ENCODE measurements at regions not wholly inside any gene's neighbourhood (a gene's known extent, or its start where the extent isn't known, plus 50 kb on each side); places are given as distances from the start of the nearest gene placed in this dataset.
A peak's percentile ranks its signal among the peaks of the same experiment; 100 is the strongest.

- no peak overlapping the region for H3K4me3 ChIP-seq
- no peak for TF ChIP-seq CTCF (IDR thresholded peaks at IDR 0.05)
- TF ChIP-seq POLR2A (IDR thresholded peaks at IDR 0.05), result no peak
- ATAC-seq (no peak), DNase-seq (no peak)
- intact Hi-C loops (cut with DNase I), result no loop called here
- peaks cover 0 to 5% (median 0%) of the 10 kb centered on the region in 12 donors for H3K4me1 ChIP-seq
- WGBS, 4 donors, result 69 to 81% (median 73%) methylated on average over 4 of the region's 4 CpGs
- no peak overlapping the region for H3K27ac ChIP-seq
- peaks cover 0 to 8% (median 0%) of the 10 kb centered on the region in 12 donors for H3K9me3 ChIP-seq
- H3K27me3 ChIP-seq, result peaks cover 0 to 83% (median 25%) of the 10 kb centered on the region in 9 donors
- no peaks in the 10 kb centered on the region for H3K36me3 ChIP-seq
These were observed 58.4 kb downstream of the KLHDC7A start for GRCh38 chr1:18539171-18539570.

GRCh38 chr1:18540136-18540765 is 59.5 kb downstream of the KLHDC7A start:
- Histone ChIP-seq H3K4me1 (no peaks in the 10 kb centered on the region), H3K9me3 (peaks cover 0 to 10% (median 2%) of the 10 kb centered on the region in 12 donors), H3K36me3 (no peaks in the 10 kb centered on the region), H3K27me3 (peaks cover 0 to 87% (median 25%) of the 10 kb centered on the region in 9 donors), H3K27ac (no peak overlapping the region), H3K4me3 (no peak overlapping the region)
- DNase-seq, result no peak
- no peak for ATAC-seq
- TF ChIP-seq CTCF (IDR thresholded peaks at IDR 0.05) (no peak), POLR2A (IDR thresholded peaks at IDR 0.05) (no peak)
- 73 to 87% (median 78%) methylated on average over 2 to 3 of the region's 3 CpGs for WGBS, 4 donors
- intact Hi-C loops (cut with DNase I), result no loop called here

- no peak overlapping the region for H3K27ac ChIP-seq
- H3K4me1 ChIP-seq, result no peaks in the 10 kb centered on the region
- ATAC-seq, result no peak
- peaks cover 0 to 87% (median 23%) of the 10 kb centered on the region in 9 donors for H3K27me3 ChIP-seq
- 81 to 88% (median 84%) methylated on average over 9 of the region's 9 CpGs for WGBS, 4 donors
- intact Hi-C loops (cut with DNase I), result no loop called here
- H3K9me3 ChIP-seq, result peaks cover 0 to 10% (median 2%) of the 10 kb centered on the region in 12 donors
- TF ChIP-seq POLR2A (IDR thresholded peaks at IDR 0.05) (no peak), CTCF (IDR thresholded peaks at IDR 0.05) (no peak)
- H3K36me3 ChIP-seq, result no peaks in the 10 kb centered on the region
- DNase-seq, result no peak
- H3K4me3 ChIP-seq, result no peak overlapping the region
These were observed 60.5 kb downstream of the KLHDC7A start for GRCh38 chr1:18541046-18541795.

- Histone ChIP-seq H3K9me3 (peaks cover 0 to 10% (median 2%) of the 10 kb centered on the region in 12 donors), H3K4me3 (no peak overlapping the region), H3K4me1 (no peaks in the 10 kb centered on the region), H3K36me3 (no peaks in the 10 kb centered on the region), H3K27me3 (peaks cover 0 to 85% (median 23%) of the 10 kb centered on the region in 9 donors), H3K27ac (no peak overlapping the region)
- WGBS, 4 donors, result 20 to 31% (median 22%) methylated on average over 8 of the region's 8 CpGs
- TF ChIP-seq POLR2A (IDR thresholded peaks at IDR 0.05) (no peak), CTCF (IDR thresholded peaks at IDR 0.05) (no peak)
- DNase-seq, result peak in 1 of 5 donors; percentile 3
- intact Hi-C loops (cut with DNase I), result no loop called here
- ATAC-seq, result no peak
These were observed 61.6 kb downstream of the KLHDC7A start for GRCh38 chr1:18542351-18542750.

Data from heart left ventricle (tissue), 16 donors.